ENCODE measurements at regions not wholly inside any gene's neighbourhood (a gene's known extent, or its start where the extent isn't known, plus 50 kb on each side); places are given as distances from the start of the nearest gene placed in this dataset.

DNA sequence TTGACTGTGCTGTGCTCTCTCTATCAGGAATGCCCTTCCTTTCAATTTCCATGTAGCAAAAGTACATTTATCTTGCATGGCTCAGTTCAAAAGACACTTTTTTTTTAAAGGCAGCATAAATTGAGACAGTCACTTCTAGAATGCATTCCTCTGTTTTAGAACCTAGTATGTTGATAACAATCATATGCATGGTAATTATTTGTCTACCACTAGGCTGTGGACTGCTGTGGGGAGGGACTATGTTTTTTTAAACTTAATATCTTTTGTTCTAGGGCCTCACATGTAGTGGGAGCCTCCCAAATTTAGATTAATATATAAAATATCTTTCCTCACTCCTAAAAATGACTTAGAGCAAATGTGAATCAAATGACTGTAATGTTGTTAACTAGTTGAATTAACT lies 269.9 kb downstream of the MEIS1 start:
- Mint-ChIP-seq H3K36me3 (no peaks in the 10 kb centered on the region), H3K27me3 (ENCODE audit: low read depth in 2 of 2) (no peaks in the 10 kb centered on the region)
- no peak for ATAC-seq

GRCh38 chr2:66714610-66715009 lies 279.7 kb downstream of the MEIS1 start:
- no peak overlapping the region for H3K4me3 ChIP-seq (ENCODE audit: low read length)
- ATAC-seq (no peak), DNase-seq (no peak)
- H3K27ac ChIP-seq (ENCODE audit: low read length), result no peak overlapping the region
- no peaks in the 10 kb centered on the region for H3K9me3 ChIP-seq (ENCODE audit: control insufficient read depth, insufficient read depth, low read length)
- no peak overlapping the region for H3K27ac Mint-ChIP-seq
- no peak overlapping the region for H3K4me3 Mint-ChIP-seq
- no peaks in the 10 kb centered on the region for H3K27me3 ChIP-seq (ENCODE audit: control insufficient read depth, insufficient read depth, low read length)
- 83% methylated on average over 1 of the region's 1 CpG for WGBS (ENCODE audit: insufficient coverage)
- H3K4me1 Mint-ChIP-seq, result no peaks in the 10 kb centered on the region
- H3K27me3 Mint-ChIP-seq (ENCODE audit: low read depth in 2 of 2), result no peaks in the 10 kb centered on the region
- H3K4me1 ChIP-seq (ENCODE audit: control insufficient read depth, insufficient read depth, low read length), result no peaks in the 10 kb centered on the region
- no peaks in the 10 kb centered on the region for H3K36me3 ChIP-seq (ENCODE audit: control insufficient read depth, insufficient read depth, low read length)
- H3K36me3 Mint-ChIP-seq, result no peaks in the 10 kb centered on the region
- intact Hi-C loops (cut with micrococcal nuclease), result no loop called here
- no peak for TF ChIP-seq CTCF (IDR thresholded peaks at IDR 0.05)
- H3K9me3 Mint-ChIP-seq, result peaks cover 0 to 2% of the 10 kb centered on the region in 2 donors

More for the DNA sequence above, 269.9 kb downstream of the MEIS1 start:
- H3K4me1 ChIP-seq (ENCODE audit: control insufficient read depth, insufficient read depth, low read length), result no peaks in the 10 kb centered on the region
- no peak for DNase-seq
- Mint-ChIP-seq H3K4me1 (no peaks in the 10 kb centered on the region), H3K27ac (no peak overlapping the region), H3K9me3 (peaks cover 0 to 2% of the 10 kb centered on the region in 2 donors), H3K4me3 (no peak overlapping the region)
- no peaks in the 10 kb centered on the region for H3K36me3 ChIP-seq (ENCODE audit: control insufficient read depth, insufficient read depth, low read length)
- TF ChIP-seq CTCF (IDR thresholded peaks at IDR 0.05), result no peak
- H3K27me3 ChIP-seq (ENCODE audit: control insufficient read depth, insufficient read depth, low read length), result no peaks in the 10 kb centered on the region
- no peak overlapping the region for H3K27ac ChIP-seq (ENCODE audit: low read length)
- H3K4me3 ChIP-seq (ENCODE audit: low read length), result no peak overlapping the region
- intact Hi-C loops (cut with micrococcal nuclease), result no loop called here
- no peaks in the 10 kb centered on the region for H3K9me3 ChIP-seq (ENCODE audit: control insufficient read depth, insufficient read depth, low read length)

GRCh38 chr2:66717218-66717905 lies 282.4 kb downstream of the MEIS1 start:
- Mint-ChIP-seq H3K9me3 (peaks cover 0 to 2% of the 10 kb centered on the region in 2 donors), H3K36me3 (no peaks in the 10 kb centered on the region), H3K27ac (no peak overlapping the region), H3K27me3 (ENCODE audit: low read depth in 2 of 2) (no peaks in the 10 kb centered on the region), H3K4me1 (no peaks in the 10 kb centered on the region), H3K4me3 (no peak overlapping the region)
- Histone ChIP-seq H3K27me3 (ENCODE audit: control insufficient read depth, insufficient read depth, low read length) (no peaks in the 10 kb centered on the region), H3K4me1 (ENCODE audit: control insufficient read depth, insufficient read depth, low read length) (no peaks in the 10 kb centered on the region), H3K4me3 (ENCODE audit: low read length) (no peak overlapping the region), H3K9me3 (ENCODE audit: control insufficient read depth, insufficient read depth, low read length) (no peaks in the 10 kb centered on the region), H3K27ac (ENCODE audit: low read length) (no peak overlapping the region), H3K36me3 (ENCODE audit: control insufficient read depth, insufficient read depth, low read length) (no peaks in the 10 kb centered on the region)
- 23% methylated on average over 4 of the region's 5 CpGs for WGBS (ENCODE audit: insufficient coverage)
- intact Hi-C loops (cut with micrococcal nuclease), result no loop called here
- ATAC-seq (no peak), DNase-seq (no peak)
- TF ChIP-seq CTCF (IDR thresholded peaks at IDR 0.05), result no peak

DNA sequence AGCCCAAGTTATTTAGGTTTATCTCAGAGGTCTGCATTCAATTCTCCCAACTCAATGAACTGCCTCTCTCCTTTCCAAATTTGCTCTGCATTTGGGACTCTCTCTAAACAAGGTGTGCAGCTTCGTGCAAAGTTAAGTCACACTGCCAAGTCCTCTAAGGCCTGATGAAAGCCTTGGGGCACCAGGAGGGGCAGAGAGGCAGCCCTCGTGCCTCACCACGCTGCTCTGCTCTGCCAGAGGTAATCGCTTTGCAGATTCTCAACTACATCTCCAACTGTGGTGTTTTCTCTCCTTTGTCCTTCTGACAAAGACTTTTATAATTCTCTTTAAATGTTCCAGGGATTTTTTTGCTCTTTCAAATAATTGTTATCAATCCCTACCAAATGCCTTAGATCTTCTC lies 283.0 kb downstream of the MEIS1 start:
- Mint-ChIP-seq H3K9me3 (peaks cover 0 to 2% of the 10 kb centered on the region in 2 donors), H3K36me3 (no peaks in the 10 kb centered on the region), H3K4me3 (no peak overlapping the region), H3K27ac (no peak overlapping the region), H3K4me1 (no peaks in the 10 kb centered on the region), H3K27me3 (ENCODE audit: low read depth in 2 of 2) (no peaks in the 10 kb centered on the region)
- no peak for DNase-seq
- no peak for ATAC-seq
- WGBS (ENCODE audit: insufficient coverage), result 71% methylated on average over 4 of the region's 4 CpGs
- Histone ChIP-seq H3K27me3 (ENCODE audit: control insufficient read depth, insufficient read depth, low read length) (no peaks in the 10 kb centered on the region), H3K36me3 (ENCODE audit: control insufficient read depth, insufficient read depth, low read length) (no peaks in the 10 kb centered on the region), H3K4me1 (ENCODE audit: control insufficient read depth, insufficient read depth, low read length) (no peaks in the 10 kb centered on the region), H3K9me3 (ENCODE audit: control insufficient read depth, insufficient read depth, low read length) (no peaks in the 10 kb centered on the region), H3K27ac (ENCODE audit: low read length) (no peak overlapping the region), H3K4me3 (ENCODE audit: low read length) (no peak overlapping the region)
- intact Hi-C loops (cut with micrococcal nuclease), result no loop called here
- no peak for TF ChIP-seq CTCF (IDR thresholded peaks at IDR 0.05)

Data from natural killer cell (primary cell).